ENCODE measurements at regions not wholly inside any gene's neighbourhood (a gene's known extent, or its start where the extent isn't known, plus 50 kb on each side); places are given as distances from the start of the nearest gene placed in this dataset.

DNA sequence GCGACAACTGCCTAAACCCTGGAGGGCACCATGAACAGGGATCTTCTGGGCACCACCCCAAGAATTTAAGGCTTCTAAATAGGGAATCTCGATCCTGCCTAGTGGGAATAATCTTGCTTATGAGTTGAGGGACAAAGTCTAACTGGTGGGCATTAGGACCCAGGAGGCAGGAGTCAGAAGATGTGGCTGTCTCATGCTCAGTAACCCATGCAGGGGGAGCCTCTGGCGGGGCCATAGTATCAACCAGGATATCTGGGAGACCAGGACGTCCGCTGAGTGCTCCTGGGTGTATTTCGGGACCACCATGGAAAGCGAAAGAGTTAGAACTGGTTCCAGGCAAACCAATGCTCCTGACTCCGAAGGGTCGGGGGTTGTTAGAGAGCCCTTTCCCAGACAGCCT lies 356.1 kb downstream of the OTOL1 start:
- TF ChIP-seq, protein P1, sequence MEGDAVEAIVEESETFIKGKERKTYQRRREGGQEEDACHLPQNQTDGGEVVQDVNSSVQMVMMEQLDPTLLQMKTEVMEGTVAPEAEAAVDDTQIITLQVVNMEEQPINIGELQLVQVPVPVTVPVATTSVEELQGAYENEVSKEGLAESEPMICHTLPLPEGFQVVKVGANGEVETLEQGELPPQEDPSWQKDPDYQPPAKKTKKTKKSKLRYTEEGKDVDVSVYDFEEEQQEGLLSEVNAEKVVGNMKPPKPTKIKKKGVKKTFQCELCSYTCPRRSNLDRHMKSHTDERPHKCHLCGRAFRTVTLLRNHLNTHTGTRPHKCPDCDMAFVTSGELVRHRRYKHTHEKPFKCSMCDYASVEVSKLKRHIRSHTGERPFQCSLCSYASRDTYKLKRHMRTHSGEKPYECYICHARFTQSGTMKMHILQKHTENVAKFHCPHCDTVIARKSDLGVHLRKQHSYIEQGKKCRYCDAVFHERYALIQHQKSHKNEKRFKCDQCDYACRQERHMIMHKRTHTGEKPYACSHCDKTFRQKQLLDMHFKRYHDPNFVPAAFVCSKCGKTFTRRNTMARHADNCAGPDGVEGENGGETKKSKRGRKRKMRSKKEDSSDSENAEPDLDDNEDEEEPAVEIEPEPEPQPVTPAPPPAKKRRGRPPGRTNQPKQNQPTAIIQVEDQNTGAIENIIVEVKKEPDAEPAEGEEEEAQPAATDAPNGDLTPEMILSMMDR (IDR thresholded peaks at IDR 0.05; ENCODE audit: extremely low read depth, missing control alignments): no peak

DNA sequence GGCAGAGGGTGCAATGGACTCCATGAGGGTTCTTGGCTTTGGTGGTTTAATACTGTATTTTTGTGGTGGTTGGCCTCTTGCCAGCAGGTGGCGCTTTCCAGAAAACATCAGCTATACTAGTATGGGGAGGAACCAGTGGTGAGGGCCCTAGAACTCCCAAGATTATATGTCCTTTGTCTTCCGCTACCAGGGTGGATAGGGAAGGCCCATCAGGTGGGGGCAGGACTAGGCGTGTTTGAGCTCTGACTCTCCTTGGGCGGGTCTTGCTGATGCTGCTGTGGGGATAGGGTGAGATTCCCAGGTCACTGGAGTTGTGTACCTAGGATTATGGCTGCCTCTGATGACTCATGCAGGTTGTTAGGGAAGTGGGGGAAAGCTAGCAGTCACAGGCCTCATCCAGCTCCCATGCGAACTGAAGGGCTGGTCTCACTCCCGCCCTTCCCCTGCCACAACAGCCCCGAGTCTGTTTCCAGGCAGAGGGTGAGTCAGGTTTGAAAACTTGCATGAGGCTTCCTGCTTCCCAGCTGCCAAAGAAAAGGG lies 357.7 kb downstream of the OTOL1 start:
- TF ChIP-seq, protein P1 (IDR thresholded peaks at IDR 0.05; ENCODE audit: extremely low read depth, missing control alignments): peak; percentile 49
- DNase-seq (ENCODE audit: low spot score): peak; percentile 9

More for the DNA sequence above, 356.1 kb downstream of the OTOL1 start:
- DNase-seq (ENCODE audit: low spot score): no peak

DNA sequence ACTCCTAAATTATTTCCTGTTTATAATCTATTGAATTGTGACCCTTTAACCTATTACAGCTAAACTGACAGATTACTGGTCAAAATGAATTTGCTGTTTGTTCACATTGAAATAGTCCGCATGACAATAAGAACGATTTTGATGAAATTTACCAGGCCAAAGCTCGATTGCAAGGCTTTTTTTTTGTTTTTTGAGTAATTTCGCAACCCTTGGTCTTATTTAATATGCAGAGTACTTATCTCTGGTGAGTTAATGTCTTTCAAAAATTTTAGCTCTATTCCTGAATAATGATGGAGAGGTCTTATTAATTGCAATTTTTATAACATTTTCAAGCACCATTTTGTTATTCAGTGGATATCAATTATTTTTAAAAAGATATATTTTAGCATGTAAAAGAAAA lies 362.4 kb downstream of the OTOL1 start:
- TF ChIP-seq, protein P1 (IDR thresholded peaks at IDR 0.05; ENCODE audit: extremely low read depth, missing control alignments): no peak
- DNase-seq (ENCODE audit: low spot score): no peak

DNA sequence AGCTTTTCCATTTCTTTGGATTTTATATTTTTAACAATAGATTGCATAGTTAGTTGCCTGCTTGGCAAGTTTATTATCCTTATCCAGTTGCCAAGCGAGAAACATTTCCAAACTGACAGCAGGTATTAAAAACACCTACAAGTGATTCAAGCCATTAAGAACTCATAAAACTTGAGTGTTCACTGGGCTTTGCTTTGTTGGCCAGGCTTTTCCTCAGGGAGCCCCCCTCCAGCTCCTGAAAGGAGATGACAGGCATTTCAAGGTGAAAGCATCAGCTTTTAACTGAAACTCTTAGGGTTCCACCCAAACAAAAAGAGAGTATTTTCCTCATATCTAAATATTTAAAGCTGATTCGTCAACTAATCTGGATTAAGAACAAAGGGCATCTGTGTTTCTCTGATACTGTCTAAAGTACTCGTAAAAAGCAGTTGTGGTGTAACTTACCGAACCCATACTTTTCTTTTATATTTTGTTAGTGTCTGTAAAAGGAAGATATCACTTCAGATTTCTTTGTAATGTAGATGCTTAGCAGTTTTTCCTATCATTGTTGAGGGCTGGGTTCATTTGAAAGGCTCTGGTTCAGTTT lies 363.4 kb downstream of the OTOL1 start:
- no peak for DNase-seq (ENCODE audit: low spot score)

DNA sequence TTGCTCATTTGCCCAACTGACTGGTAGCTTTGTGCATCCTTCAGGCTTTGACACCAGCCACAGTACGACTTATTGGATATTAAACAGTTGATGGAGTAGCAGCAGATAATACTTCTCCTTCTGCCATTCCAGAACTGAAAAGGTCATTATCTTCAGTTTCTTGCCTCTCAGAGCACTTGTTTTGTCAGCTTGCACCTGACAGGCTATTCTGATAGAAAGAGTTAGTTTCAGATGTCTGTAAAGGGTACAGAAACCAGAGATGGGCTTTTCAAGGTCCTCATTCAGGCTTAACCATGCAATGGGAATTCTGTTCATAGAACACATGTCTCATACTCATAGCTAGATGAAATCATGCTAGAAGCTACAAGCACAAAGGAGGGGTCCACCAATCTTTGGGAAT lies 367.2 kb downstream of the OTOL1 start:
- no peak for DNase-seq (ENCODE audit: low spot score)
- TF ChIP-seq, protein P1 (IDR thresholded peaks at IDR 0.05; ENCODE audit: extremely low read depth, missing control alignments): no peak

More for the DNA sequence above, 363.4 kb downstream of the OTOL1 start:
- TF ChIP-seq, protein P1 (IDR thresholded peaks at IDR 0.05; ENCODE audit: extremely low read depth, missing control alignments): no peak

DNA sequence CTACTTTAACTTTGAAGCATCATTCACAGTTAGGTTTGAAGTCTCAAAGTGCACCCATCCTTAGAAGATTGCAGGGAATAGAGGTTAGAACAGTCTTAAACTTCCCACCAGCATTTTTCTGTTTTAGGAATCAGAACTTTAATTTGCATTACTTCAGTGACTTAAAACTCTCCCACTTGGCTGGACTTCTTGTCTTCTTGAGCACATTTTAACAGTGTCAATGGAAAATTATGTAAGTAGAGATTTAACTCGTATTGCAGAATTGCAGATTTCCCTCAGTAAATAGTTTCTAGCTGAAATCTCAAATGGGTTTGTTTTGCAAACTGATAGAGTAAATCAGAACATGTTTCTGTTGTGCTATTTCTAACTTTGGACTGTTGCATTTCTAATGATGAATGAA lies 369.6 kb downstream of the OTOL1 start:
- TF ChIP-seq, protein P1 (IDR thresholded peaks at IDR 0.05; ENCODE audit: extremely low read depth, missing control alignments): no peak
- DNase-seq (ENCODE audit: low spot score): no peak

DNA sequence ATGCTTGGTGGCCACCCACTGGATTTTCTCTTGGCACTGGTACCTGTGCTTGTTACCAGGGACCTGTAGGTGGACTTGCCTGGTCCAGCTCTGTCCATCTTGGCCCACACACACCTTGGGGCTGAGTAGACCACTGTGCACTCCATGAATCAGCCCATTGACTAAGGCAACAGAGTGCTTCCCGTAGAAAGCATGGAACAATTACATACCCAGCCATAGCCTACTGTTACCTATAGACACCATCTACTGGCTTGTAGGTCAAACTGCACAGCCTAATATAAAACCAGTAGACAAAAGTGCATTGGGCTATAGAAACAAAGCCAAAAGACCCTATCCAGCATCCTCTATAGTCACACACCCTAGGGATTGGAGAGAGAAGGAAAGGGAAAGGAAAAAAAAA lies 378.9 kb downstream of the OTOL1 start:
- TF ChIP-seq, protein P1 (IDR thresholded peaks at IDR 0.05; ENCODE audit: extremely low read depth, missing control alignments): no peak
- no peak for DNase-seq (ENCODE audit: low spot score)
